NCI-H345 treated with DMSO at 0.1 percent for 48 hours (cell line): ENCODE measurements at regions not wholly inside any gene's neighbourhood (a gene's known extent, or its start where the extent isn't known, plus 50 kb on each side); places are given as distances from the start of the nearest gene placed in this dataset.
"Not testable (repeated sequence)": the region's sequence is repeated elsewhere in the genome, so short reads cannot be mapped to it uniquely, and the experiment has no call there.

Experiments
- DNase-seq: peaks from one replicate; lab custom pipeline; 2025; ENCODE audit not compliant: unreplicated experiment; lab: John Stamatoyannopoulos, UW

- no peak for DNase-seq
Observed at GRCh38 chr13:110045202-110045601, 258.8 kb upstream of the IRS2 start.

GRCh38 chr13:110044551-110045111 is 258.2 kb upstream of the IRS2 start:
- DNase-seq, result no peak

GRCh38 chr13:110042253-110042950 is 256.0 kb upstream of the IRS2 start:
- DNase-seq, result no peak

- DNase-seq, result not testable (repeated sequence)
Observed at GRCh38 chr13:110041638-110042037, 255.3 kb upstream of the IRS2 start.

GRCh38 chr13:110037925-110038573 is 251.7 kb upstream of the IRS2 start:
- no peak for DNase-seq

GRCh38 chr13:110036060-110036459 is 249.7 kb upstream of the IRS2 start:
- DNase-seq, result no peak

- no peak for DNase-seq
Observed at GRCh38 chr13:110034031-110034549, 247.7 kb upstream of the IRS2 start.

- DNase-seq, result no peak
Observed at GRCh38 chr13:110032969-110033368, 246.6 kb upstream of the IRS2 start.

GRCh38 chr13:110030394-110030928 is 244.1 kb upstream of the IRS2 start:
- no peak for DNase-seq

- no peak for DNase-seq
Observed at GRCh38 chr13:110028838-110029621, 242.6 kb upstream of the IRS2 start.

- no peak for DNase-seq
Observed at GRCh38 chr13:110028311-110028710, 241.9 kb upstream of the IRS2 start.

- no peak for DNase-seq
Observed at GRCh38 chr13:110027470-110028240, 241.3 kb upstream of the IRS2 start.

GRCh38 chr13:110024645-110024980 is 238.2 kb upstream of the IRS2 start:
- DNase-seq, result no peak

- peak; percentile 22 for DNase-seq
Observed at GRCh38 chr13:110023729-110024644, 237.6 kb upstream of the IRS2 start.

GRCh38 chr13:110018009-110018408 is 231.6 kb upstream of the IRS2 start:
- no peak for DNase-seq

GRCh38 chr13:110017379-110017778 is 231.0 kb upstream of the IRS2 start:
- no peak for DNase-seq

- peak; percentile 59 for DNase-seq
Observed at GRCh38 chr13:110015253-110015652, 228.9 kb upstream of the IRS2 start.

- peak; percentile 87 for DNase-seq
Observed at GRCh38 chr13:110014719-110015118, 228.3 kb upstream of the IRS2 start.

- DNase-seq, result no peak
Observed at GRCh38 chr13:110012102-110012739, 225.8 kb upstream of the IRS2 start.
